Esophagus squamous epithelium (tissue), 5 donors: ENCODE measurements at regions not wholly inside any gene's neighbourhood (a gene's known extent, or its start where the extent isn't known, plus 50 kb on each side); places are given as distances from the start of the nearest gene placed in this dataset.
A peak's percentile ranks its signal among the peaks of the same experiment; 100 is the strongest.

Source experiments
- DNase-seq: peaks from one replicate; lab custom pipeline; 2025; lab: John Stamatoyannopoulos, UW
- H3K27ac ChIP-seq, 4 donors: fragments of 200-600 bp; sonication (generic); one replicate each; pipeline ENCODE4 v1.5.1; 2016 to 2019; ENCODE audit warnings: mild to moderate bottlenecking in 1 of 4
- H3K27me3 ChIP-seq, 4 donors: fragments of 200-600 bp; sonication (generic); 1 replicate in 3 of 4; 2 replicates in 1 of 4; pipeline versions ENCODE4 v1.5.1 to v1.6.0; 2017 to 2021; ENCODE audit warnings: antibody characterized with exemption in 1 of 4
- H3K36me3 ChIP-seq, 3 donors: fragments of 200-600 bp; sonication (generic); one replicate each; pipeline ENCODE4 v1.5.1; 2016 to 2019
- H3K4me1 ChIP-seq, 3 donors: fragments of 200-600 bp; sonication (generic); one replicate each; pipeline ENCODE4 v1.5.1; 2017 to 2019
- H3K4me3 ChIP-seq, 4 donors: fragments of 200-600 bp; sonication (generic); 1 replicate in 3 of 4; 2 replicates in 1 of 4; pipeline ENCODE4 v1.5.1; 2016 to 2019; ENCODE audit warnings: mild to moderate bottlenecking in 2 of 4, moderate library complexity in 1 of 4
- H3K9me3 ChIP-seq, 3 donors: fragments of 200-600 bp; sonication (generic); one replicate each; pipeline ENCODE4 v1.5.1; 2016 to 2019
- POLR2A ChIP-seq, 4 donors: fragments of 450-650 bp; IDR thresholded peaks; one replicate each; pipeline ENCODE4 v1.6.1; 2017; ENCODE audit warnings: antibody characterized with exemption in 4 of 4, mild to moderate bottlenecking in 4 of 4, moderate library complexity in 3 of 4
- WGBS, 2 donors: methylation state at CpG; one replicate each; pipeline ENCODE4 v1.1.5; 2018; 5-methylcytosine and 5-hydroxymethylcytosine counted together
- intact Hi-C: fragments of 100-400 bp; cut with DNase I; formaldehyde crosslinking; loops from one replicate; pipeline ENCODE4 v1.15.0; 2022
- small RNA-seq, 4 donors: library from RNA; depleted of rRNA; stranded (forward); fragments of <200 nt; gene quantifications; one replicate each; pipeline ENCODE3, GENCODE V24; 2016
- TF ChIP-seq, protein P1 (sequence below), 6 experiments: fragments of 450-650 bp in 4 of 6; fragments of 200-600 bp in 2 of 6; sonication (generic) in 2 of 6; IDR thresholded peaks; one replicate each; pipeline ENCODE4 v1.5.1; 2016 to 2019; ENCODE audit warnings: antibody characterized with exemption in 6 of 6, mild to moderate bottlenecking in 4 of 6, moderate library complexity in 4 of 6
- donor health status: DM: yes; HTN: yes; CAD: no.

DNA sequence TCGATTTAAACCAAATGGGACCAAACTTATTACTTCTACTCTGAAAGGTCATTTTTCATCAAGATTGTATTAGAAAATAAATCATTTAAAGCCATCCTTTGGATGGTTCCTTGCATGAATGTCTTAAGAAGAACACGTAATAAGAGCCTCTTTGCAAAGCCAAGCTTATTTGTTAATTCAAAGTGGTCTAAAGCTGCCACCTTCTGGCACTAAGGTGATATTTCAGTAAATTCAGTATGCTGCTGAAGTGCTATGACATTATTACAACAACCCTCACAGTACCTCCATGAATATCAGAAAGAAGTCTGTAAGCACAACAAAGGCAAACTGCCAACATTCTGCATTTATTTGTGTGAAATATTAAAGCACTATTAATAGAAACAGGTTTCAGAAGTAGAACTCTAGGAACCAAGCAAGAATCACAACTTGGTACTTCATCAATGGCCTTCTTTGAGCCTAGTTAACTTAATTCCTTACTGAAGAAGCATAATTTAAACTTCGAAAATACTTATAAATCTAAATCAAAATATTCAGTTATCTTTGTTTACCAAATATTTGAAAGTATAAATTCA, 53.1 kb upstream of the TYRP1 start:
- Histone ChIP-seq H3K27ac (no peak overlapping the region), H3K4me3 (no peak overlapping the region), H3K9me3 (no peaks in the 10 kb centered on the region), H3K36me3 (no peaks in the 10 kb centered on the region), H3K4me1 (no peaks in the 10 kb centered on the region), H3K27me3 (no peaks in the 10 kb centered on the region)
- no peak for DNase-seq
- TF ChIP-seq POLR2A (IDR thresholded peaks at IDR 0.05) = no peak
- TF ChIP-seq, protein P1, sequence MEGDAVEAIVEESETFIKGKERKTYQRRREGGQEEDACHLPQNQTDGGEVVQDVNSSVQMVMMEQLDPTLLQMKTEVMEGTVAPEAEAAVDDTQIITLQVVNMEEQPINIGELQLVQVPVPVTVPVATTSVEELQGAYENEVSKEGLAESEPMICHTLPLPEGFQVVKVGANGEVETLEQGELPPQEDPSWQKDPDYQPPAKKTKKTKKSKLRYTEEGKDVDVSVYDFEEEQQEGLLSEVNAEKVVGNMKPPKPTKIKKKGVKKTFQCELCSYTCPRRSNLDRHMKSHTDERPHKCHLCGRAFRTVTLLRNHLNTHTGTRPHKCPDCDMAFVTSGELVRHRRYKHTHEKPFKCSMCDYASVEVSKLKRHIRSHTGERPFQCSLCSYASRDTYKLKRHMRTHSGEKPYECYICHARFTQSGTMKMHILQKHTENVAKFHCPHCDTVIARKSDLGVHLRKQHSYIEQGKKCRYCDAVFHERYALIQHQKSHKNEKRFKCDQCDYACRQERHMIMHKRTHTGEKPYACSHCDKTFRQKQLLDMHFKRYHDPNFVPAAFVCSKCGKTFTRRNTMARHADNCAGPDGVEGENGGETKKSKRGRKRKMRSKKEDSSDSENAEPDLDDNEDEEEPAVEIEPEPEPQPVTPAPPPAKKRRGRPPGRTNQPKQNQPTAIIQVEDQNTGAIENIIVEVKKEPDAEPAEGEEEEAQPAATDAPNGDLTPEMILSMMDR (IDR thresholded peaks at IDR 0.05) = peak in 2 of 6 experiments; percentile 15 to 39
- intact Hi-C loops = no loop called here
- WGBS, 2 donors = 35 to 38% methylated on average over 3 of the region's 3 CpGs

DNA sequence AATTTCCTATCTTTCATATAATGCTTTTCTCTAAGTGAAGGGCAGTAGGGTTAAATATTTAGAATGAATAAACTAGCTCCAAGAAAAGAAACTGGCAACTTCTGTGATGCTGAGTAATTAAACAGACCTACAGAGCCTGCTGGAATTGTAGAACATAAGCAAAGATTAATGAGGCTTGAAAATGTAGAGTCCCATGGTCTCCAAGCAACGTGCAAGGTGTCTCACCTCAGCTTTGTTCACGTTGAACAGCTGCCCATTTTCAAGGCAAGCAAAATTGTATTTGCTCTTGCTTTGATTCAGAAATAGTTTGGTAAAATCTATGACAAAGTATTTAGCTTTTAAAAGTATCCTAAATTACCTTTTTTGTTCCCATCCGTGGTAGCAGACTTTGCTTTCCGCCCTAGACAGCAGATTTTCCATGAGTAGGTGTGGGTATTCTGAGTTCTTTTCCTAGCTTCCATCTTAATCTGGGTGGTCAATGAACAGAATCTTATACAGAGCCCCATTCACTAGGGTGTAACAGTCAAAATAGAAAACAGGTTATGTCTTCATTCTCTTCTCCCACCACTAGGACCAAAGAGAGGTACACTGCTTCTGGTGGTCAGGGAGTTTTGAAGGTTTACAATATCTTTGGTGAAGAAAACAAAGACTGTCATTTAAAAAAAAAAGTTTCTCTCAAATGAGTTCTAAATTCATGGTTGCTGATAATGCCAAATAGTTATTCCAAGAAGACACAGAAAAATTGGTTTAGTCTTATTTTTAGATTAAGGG, 52.1 kb upstream of the TYRP1 start:
- WGBS, 2 donors = 31 to 40% methylated on average over 4 of the region's 4 CpGs

More for the DNA sequence above, 52.1 kb upstream of the TYRP1 start:
- DNase-seq = no peak
- Histone ChIP-seq H3K9me3 (no peaks in the 10 kb centered on the region), H3K4me1 (no peaks in the 10 kb centered on the region), H3K36me3 (no peaks in the 10 kb centered on the region), H3K4me3 (no peak overlapping the region), H3K27ac (no peak overlapping the region), H3K27me3 (no peaks in the 10 kb centered on the region)
- TF ChIP-seq, protein P1 (IDR thresholded peaks at IDR 0.05) = no peak
- TF ChIP-seq POLR2A (IDR thresholded peaks at IDR 0.05) = no peak
- intact Hi-C loops = no loop called here

Small RNA genes lying in the stretch of these regions (small RNA-seq; reads per million reads assigned to genes)
- 0 reads per million in 4 donors for gene AL161788.1
- gene AL162413.1 = 0 reads per million in 4 donors
- gene AL592227.1 = 0 reads per million in 4 donors
- 0 reads per million in 4 donors for gene RNU2-47P
